Activated T-cell treated with anti-CD3 and anti-CD28 coated beads, Interleukin-2, amount 50 U/mL, for 1 hour (primary cell): ENCODE measurements at regions not wholly inside any gene's neighbourhood (a gene's known extent, or its start where the extent isn't known, plus 50 kb on each side); places are given as distances from the start of the nearest gene placed in this dataset.

Experiments
- DNase-seq: peaks from one replicate; pipeline ENCODE4 v3.0.0-alpha.2; 2020

DNA sequence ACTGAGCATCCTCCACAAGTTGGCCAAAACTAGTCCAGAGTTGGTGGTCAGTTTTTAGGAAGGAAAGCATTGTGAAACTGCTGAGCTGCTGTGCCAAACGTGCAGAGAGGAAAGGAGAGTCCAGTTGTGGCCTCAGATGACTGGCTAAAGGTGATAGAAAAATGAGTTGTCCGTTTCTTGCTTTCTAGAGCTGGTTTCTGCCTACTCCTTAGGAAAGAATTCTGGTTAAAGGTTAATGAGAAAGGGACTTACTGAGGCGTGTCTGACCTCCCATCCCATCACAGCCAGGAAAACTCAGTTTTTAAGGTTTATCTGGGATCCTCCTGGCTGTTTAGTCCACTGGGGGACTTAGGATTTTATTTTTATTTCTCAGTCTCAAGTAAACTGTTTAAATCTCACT lies 1186.3 kb downstream of the UQCRFS1 start:
- no peak for DNase-seq

DNA sequence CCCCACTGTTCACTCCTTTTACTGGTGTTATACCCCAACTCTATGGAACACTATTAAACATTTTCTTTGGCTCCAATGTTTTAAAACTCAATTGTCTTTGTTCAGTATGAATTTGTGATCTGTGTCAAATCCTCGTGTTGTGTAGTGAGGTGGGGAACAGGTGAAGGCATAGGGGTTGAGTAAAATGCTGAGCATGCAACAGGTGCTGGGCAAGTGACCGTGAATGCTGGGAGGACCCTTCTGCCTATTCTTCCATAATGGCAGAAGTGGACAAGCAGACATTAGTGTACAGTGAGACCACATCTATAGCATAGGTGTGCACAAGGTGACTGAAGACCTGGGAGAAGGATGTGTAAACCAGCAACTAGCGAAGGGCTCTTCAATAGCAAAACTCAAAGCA lies 1188.0 kb downstream of the UQCRFS1 start:
- DNase-seq: no peak

DNA sequence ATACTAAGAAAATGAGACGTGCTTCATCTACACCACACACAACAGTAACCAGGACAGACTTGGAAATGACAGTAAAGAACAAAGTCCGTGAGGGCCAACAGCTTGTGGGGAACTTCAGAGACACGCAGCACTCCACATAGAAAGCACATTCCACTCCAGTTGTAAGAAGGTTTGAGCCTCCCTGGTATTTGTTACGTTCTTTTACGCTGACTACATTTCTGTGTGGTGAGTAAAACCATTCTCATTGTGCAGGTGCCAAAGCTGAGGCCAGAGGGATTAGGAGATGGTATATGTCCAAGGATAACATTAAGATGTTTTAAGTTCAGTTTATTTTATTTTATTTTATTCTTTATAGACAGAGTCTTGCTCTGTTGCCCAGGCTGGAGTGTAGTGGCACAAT lies 1189.9 kb downstream of the UQCRFS1 start:
- no peak for DNase-seq

DNA sequence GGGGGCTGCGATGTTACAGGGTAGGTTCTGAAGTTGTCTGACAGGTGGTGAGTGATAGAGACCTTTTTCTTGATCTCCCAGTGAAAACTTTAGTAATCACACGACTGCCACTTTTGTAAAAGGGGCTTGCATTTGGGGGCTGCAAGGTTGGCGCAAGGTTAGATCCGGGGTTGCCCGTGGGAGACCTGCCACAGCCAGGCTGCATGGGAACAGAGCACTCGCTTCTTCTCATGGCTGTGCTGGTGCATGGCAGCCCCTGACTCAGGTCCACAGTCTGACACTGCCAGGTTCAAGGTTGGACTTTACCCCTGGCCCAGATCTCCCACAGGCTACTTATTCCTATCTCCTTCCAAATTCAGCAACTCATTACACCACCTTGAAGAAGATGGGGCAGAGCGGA lies 1190.4 kb downstream of the UQCRFS1 start:
- DNase-seq: no peak

DNA sequence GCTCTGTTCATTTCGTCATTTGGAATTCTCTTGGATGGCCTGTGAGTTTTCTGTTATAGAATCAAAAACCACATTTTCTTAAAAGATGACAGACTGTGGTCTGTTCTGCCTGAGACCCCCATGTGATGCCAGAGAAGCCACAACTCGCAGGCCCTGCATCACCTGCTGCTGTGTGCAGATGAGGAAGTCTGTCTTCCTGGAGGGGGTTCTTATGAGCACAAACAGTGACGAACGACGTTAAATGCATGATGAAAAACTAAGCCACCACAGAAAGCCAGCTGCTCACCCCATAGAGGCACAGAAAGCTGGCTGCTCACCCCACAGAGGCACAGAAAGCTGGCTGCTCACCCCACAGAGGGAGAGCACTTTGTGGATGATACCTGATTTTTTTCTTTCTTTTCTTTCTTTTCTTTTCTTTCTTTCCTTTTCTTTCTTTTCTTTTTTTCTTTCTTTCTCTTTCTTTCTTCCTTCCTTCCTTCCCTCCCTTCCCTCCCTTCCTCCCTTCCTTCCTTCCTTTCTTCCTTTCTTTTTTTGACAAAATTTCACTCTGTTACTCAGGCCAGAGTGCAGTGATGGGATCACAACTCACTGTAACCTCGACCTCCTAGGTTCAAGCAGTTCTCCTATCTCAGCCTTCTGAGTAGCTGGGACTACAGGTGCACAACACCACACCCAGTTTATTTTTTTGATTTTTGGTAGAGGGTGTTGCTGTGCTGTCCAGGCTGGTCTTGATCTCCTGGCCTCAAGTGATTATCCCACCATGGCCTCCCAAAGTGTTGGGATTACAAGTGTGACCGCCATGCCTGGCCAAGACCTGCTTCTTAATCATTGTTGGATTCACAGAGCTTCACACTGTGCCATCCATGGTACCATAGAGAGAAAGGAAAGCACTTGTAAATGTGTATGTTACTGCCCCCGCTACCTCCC lies 1191.4 kb downstream of the UQCRFS1 start:
- no peak for DNase-seq

DNA sequence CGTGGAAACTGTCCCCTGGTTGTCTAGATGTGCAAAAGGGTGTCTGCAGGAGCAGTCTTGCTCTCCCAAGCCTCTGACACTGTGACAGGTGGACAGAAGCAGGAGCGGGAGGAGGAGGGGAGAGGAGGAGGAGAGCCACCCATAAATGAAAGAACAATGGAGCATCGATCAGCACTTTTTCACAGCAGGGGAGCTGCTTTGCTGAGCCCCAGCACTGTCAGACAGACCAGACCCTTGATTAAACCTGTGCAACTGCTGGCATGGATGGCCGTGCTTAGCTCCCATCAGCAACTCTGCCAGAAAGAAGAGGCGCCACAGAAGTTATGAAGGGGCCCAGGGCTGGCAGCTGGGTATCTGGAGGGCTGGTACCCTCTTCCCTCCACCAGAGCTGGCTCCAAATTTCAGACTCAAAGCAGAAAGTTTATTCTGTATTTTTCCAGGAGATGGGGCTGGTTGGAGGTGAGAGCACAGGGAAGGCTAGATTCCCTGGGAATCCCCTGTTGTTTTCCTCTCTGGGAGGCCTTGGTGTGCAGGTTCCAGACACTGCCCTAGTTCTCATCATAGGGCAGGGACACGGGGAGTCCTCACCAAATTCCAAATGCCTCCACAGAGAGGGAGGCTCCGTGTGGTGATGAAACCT lies 1192.2 kb downstream of the UQCRFS1 start:
- no peak for DNase-seq

DNA sequence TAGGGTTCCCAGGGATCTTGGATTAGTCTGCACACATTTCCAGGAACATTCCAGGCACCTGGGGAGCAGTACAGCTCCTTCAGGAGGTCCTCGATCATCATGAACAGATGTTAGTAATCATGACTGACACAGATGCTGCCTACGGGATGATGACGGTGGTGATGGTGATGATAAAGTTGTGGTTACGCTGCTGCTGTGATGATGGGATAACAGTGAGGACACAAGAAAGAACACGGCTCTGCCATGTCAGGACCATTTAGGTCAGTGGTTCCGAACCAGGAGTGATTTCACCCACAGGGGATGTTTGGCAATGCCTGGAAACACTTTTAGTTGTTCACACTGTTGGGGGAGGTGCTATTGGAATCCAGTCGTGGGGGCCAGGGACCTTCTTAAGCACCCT lies 1193.0 kb downstream of the UQCRFS1 start:
- no peak for DNase-seq

DNA sequence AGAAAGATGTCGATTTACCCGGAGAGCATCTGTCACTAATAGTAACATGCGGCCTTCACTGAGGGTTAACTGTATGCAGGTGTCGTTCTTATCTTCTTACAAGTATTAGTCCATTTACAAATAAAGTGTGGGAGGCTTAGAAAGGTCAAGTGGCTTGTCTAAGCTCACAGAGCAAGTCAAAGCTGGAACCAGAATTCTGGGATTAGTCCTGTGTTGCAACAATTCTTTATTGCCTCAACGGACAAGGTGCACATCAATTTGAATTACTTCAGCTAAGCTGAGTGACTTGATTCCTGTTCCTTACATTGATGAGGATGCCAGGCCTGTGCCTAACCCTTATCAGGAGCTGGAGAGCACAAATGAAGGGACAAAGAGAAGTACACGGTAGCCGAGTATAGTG lies 1193.6 kb downstream of the UQCRFS1 start:
- no peak for DNase-seq

DNA sequence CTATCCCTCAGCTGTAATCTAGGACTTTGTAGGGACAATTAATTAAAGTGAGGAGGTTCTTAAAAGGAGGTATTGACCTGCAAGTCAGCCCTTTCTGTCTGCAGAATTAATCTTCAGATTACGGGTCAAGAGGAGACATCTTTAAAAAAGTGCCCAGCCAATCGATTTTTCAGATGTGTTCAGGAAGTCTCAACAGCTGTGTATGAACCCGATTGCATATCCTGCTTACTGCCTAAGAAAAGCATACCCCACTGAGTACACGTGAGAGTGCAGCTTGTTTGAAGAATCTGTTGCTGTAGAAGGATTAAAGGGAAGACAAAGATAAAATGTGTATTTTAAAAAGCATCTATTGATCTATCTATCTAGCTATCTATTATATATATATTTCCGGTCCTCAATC lies 1194.5 kb downstream of the UQCRFS1 start:
- no peak for DNase-seq

DNA sequence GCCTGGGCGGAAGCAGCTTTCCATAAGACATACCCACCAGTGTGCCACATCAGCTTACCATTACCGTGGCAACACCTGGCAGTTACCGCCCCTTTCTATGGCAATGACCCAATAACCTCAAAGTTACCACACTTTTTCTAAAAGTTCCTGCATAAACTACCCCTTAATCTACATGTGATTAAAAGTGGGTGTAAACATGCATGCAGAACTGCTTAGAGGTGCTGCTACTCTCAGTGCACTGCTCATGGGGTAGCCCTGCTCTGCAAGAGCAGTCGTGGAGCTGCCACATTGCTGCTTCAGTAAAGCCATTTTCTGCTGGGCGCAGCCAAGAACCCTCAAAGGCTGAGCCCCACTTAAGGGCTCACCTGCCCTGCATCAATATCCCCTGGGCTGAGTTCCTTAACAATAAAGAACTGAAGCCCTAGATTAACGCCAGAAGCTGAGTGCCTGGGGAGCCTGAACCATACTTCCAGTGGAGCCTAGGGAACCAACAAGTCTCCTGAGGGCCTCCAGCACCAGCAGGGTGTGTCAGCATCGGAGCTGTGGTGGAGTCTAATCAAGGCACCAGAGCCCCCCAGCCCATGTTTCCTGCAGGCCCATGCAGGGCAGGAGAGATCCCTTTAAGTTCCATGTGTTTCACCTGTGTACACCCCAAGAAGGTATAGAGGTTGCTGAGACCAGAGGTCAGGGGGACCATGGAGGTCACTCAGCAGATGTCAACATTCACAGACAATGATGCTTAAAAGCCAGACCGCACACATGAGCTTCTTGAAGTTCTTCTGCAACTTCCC lies 1198.1 kb downstream of the UQCRFS1 start:
- no peak for DNase-seq

DNA sequence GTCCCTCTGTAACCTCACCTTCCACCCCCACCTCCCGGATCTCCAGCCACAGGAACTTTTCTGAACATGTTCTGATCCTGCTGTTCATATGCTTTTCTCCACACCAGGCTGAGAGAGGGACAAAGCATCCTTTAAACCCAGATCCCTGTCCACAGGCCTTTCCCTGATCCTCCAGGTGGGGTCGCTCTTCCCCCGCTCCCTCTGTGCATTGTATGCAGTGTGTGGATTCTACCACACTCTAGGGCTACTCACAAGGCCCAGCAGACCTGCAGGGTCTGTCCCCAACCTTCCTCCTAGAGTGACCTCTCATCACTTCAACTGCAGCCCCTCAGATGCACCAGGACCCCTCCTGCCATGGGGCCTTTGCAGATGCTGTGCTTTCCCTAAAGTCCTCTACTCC lies 1200.6 kb downstream of the UQCRFS1 start:
- no peak for DNase-seq

DNA sequence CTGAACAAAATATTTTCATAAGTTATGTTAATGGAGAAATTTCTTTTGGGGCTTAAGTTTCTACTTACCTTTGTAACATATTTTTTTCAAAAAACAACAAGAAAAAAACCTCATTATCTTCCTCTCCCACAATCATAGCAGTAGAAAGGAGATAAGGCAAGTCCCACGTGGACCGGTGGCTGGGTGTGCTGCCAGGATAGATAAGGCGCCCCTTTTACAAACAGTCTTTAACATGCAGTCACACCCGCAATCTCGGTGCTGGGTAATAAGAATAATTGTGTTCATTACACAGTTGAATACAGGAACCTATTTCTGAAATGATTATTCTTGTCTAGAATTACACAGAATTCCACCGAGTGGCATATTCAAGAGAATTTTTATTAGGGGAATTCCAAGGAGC lies 1202.3 kb downstream of the UQCRFS1 start:
- DNase-seq: no peak

DNA sequence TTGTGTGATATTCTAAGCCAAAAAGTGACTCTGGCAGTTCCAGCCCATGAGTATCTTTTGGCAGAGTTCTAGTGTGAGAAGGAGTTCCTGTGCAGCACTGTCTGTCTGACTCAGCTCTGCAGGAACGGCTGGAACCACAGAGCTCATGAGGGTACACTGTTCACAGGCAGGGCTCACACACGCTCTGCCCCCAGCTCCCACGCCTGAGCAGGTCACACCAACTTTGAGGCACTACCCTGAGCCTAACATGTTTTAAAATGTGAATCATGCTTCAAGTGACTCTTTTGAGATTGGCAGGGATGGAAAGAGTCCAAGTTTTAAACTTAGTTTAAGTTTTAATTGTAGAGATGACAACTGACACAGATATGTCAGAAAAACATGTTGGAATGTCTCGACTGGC lies 1203.3 kb downstream of the UQCRFS1 start:
- no peak for DNase-seq

DNA sequence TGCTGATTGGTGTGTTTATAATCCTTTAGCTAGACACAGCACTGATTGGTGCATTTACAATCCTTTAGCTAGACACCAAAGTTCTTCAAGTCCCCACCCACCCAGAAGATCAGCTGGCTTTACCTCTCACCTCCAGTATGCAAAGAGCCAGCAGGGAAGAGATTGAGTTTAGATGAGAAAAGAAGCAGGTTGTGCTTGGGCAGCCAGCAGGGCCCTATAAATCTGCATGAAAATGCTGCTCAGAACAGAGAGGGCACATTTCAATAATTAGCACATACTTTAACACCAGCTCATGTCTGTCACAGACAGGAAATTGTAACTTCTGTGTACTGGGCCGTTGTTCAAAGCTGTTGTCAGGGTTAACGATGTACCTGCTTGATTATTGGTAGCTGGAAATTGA lies 1204.3 kb downstream of the UQCRFS1 start:
- no peak for DNase-seq

DNA sequence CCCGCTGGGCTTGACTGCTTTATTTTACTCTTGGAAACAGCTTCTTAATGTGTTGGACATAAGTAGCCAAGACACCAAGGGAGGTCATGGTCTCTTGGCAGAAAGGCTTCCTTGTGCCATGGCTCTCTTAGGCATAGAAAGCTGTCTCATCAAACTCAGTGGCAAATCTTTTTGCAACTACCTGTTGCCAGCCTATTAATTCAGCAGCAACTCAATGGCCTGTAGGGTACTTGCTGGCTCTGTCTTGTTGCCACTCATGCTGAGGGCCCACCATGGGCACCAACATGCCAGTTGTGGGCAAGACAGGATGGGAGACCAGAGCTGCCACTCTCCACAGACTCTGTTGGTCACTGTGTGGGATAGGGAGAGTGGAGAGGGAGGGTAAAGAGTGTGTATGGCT lies 1209.4 kb downstream of the UQCRFS1 start:
- DNase-seq: no peak

DNA sequence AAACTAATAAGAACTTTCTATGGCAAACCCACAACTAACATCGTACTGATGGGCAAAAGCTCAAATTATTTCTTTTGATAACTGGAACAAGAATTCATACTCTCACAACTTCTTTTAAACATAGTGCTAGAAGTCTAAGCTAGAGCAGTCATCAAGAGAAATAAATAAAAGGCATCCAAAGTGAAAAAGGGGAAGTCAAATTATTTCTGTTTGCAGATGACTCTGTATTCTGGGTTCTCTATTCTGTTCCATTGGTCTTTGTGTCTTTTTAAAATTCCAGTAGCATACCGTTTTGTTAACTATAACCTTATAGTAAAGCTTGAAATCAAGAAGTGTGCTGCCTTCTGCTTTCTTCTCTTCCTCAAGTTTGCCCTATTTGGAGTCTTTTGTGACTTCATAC lies 1215.9 kb downstream of the UQCRFS1 start:
- DNase-seq: no peak

DNA sequence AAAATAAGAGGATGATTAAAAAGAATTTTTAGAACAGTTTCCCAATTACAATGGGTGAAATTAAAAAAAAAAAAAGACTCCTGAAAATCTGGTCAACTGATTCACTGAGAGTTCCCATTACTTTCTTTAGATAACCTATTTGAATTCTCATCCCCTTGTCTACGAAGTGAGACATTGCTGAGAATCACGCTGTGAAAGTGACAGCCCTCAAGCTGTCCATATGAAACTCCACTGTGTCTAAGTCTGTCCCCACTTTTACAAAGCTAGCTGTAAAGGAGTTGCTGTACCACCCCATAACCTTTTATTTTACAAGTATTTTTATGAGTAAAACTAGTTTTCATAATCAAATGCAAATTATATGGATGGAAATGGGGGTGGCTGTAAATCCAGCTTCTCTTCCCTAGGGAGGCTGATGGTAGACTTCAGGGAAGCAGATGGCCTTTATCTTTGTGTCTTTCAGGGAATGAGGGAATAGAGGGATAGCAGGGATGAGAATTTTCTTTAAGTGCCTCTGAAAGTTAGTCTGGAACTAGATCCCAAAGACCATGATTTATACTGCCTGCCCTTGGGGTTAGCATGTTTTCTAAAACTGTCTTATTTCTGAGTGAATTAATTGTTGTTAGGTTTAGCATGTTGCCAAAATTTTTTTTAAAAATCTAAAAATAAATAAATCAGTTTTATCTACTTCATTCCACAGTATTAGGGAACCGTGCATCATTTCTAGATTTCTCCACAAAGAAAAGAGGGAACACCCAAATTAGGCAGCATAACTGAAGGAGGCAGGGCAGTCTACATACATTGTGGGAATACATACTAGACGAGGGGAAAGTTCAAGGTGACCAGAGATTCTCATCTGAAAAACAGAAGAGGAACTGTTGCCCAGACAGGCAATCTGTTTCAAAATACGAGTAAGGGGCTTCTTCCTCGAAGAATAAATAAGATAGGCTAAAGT lies 1219.1 kb downstream of the UQCRFS1 start:
- no peak for DNase-seq

DNA sequence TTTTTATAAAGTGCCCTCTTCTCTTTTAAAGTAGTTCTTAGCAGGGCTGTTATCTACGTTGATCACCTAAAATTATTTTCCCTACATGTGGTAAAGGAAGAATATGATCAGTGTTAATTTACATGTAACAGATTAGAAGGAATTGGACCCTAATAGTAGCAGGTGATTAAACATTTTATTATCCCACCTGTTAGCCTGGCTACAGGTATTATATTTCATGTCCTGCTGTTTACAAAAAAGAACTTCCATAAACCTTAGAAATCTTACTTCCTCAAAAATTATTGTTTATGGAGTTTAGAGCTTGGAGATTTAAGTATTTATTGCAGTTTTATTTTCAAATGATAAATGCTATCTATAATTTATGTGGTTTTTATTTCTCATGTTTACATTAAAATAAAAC lies 1226.7 kb downstream of the UQCRFS1 start:
- no peak for DNase-seq

DNA sequence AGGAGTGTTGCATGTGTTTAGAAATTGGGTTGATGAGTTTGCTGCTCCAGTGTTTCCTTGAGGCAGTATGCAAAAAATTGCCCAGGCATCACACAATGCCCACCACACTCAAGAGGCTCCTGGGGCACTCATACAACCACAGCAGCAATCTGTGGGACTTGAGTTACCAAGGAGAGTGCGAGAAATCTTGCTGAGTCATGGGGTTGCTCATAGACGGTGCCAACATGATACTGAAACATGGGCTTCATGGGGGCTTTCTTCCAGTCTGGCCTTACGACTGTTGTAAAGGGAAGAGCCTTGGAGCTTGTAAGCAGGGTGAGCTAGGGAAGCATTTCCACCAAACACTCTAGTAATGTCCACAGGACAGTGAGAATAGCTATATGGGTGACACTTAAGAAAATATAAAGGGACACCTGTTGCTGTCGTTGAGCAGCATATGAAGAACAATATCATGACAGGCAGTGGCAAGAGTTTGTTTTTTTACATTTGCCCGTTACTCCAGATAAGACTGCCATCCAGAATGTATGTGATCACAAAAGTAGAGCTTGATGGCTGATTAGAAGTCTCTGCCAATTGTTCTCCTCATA lies 1237.4 kb downstream of the UQCRFS1 start:
- no peak for DNase-seq

DNA sequence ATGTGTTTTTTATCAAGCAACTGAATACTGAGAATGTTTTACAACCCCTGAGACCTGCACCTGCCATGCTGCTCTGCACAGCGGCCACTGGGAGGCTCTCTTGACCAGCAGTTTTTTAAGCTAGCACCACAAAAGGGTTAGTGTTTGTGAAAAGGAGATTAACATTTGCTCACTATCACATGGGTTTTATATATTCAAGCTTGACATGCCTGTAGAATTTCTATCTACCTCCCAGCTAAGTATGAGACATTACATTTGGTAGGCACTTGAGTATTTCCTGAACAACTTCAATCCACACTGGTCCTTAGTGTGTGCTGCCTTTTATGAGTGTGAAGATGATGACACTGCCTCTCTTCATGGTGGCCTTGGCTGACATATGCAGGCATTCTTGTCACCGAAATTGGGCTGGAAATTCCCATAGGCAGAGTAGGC lies 1238.9 kb downstream of the UQCRFS1 start:
- DNase-seq: no peak

DNA sequence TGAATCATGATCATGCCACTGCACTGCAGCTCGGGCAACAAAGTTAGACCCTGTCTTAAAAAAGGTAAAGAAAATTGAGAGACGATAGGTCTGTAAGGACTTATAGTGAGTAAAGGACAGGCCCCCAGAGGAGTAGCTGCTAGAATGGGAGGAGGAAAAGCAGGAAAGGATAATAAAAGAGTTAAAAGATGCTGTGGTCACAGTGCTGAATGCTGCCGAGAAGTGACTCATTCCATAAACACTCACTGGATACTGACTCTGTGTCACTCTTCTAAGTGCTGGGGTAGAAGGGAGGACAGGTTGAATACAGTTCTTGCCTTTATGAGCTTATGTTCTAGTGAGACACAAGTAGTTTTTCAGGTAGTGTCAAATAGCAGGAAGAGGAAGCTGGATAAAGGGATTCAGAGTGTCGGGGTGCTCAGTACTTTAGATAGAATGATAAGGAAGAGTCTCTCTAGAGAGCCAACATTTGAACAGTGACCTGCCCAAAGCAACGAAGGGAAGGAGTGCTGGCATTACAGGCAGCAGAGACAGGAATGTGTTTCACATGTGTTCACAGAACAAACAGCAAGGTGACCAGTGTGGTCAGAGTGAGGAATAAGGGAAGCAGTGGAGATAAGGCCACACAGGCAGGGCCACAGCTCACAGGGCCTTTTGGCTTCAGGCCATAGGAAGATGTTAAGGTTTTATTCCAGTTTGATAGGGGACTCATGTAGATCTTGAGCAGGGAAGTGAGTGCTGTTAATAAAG lies 1240.5 kb downstream of the UQCRFS1 start:
- no peak for DNase-seq
